Neural crest cell (in vitro differentiated cells): ENCODE measurements at regions not wholly inside any gene's neighbourhood (a gene's known extent, or its start where the extent isn't known, plus 50 kb on each side); places are given as distances from the start of the nearest gene placed in this dataset.

Experiments
- DNase-seq: peaks from one replicate; pipeline ENCODE4 v3.0.0; 2021; ENCODE audit warnings: low read depth, mixed read lengths, low spot score
- H3K27ac Mint-ChIP-seq: one replicate; pipeline ENCODE4 v1.8.0; 2021; ENCODE audit warnings: mild to moderate bottlenecking, mixed read lengths; ENCODE audit not compliant: unreplicated experiment
- H3K27me3 Mint-ChIP-seq: 2 replicates; pipeline ENCODE4 v1.8.0; 2021; ENCODE audit warnings: low read depth, mild to moderate bottlenecking, mixed read lengths
- H3K36me3 Mint-ChIP-seq: 2 replicates; pipeline ENCODE4 v1.8.0; 2021; ENCODE audit warnings: low read depth, mild to moderate bottlenecking, mixed read lengths
- H3K4me1 Mint-ChIP-seq: 2 replicates; pipeline ENCODE4 v1.8.0; 2021; ENCODE audit warnings: mixed read lengths
- H3K4me3 Mint-ChIP-seq: one replicate; pipeline ENCODE4 v1.8.0; 2021; ENCODE audit warnings: mild to moderate bottlenecking, mixed read lengths
- H3K9me3 Mint-ChIP-seq: 2 replicates; pipeline ENCODE4 v1.8.0; 2021; ENCODE audit warnings: mixed read lengths
- CTCF ChIP-seq: fragments of 200-600 bp; sonication (generic); conservative IDR thresholded peaks from 2 replicates; pipeline ENCODE4 v1.5.0; 2021; ENCODE audit warnings: antibody characterized with exemption, mild to moderate bottlenecking

GRCh38 chr9:95778957-95779356 lies 96.5 kb upstream of the ERCC6L2 start:
- Mint-ChIP-seq H3K27me3 (peaks cover 7% of the 10 kb centered on the region), H3K4me1 (peaks cover 42% of the 10 kb centered on the region), H3K36me3 (no peaks in the 10 kb centered on the region), H3K27ac (no peak overlapping the region), H3K9me3 (no peaks in the 10 kb centered on the region), H3K4me3 (no peak overlapping the region)
- no peak for DNase-seq
- TF ChIP-seq CTCF = no peak

GRCh38 chr9:95777136-95777535 lies 98.4 kb upstream of the ERCC6L2 start:
- no peak for TF ChIP-seq CTCF
- Mint-ChIP-seq H3K4me1 (peaks cover 46% of the 10 kb centered on the region), H3K4me3 (no peak overlapping the region), H3K9me3 (no peaks in the 10 kb centered on the region), H3K27me3 (peaks cover 15% of the 10 kb centered on the region), H3K36me3 (no peaks in the 10 kb centered on the region), H3K27ac (no peak overlapping the region)
- no peak for DNase-seq

GRCh38 chr9:95776176-95776575 lies 99.3 kb upstream of the ERCC6L2 start:
- no peak overlapping the region for H3K4me3 Mint-ChIP-seq
- no peak for DNase-seq
- peaks cover 22% of the 10 kb centered on the region for H3K27me3 Mint-ChIP-seq
- H3K4me1 Mint-ChIP-seq = peaks cover 55% of the 10 kb centered on the region
- TF ChIP-seq CTCF = no peak
- H3K9me3 Mint-ChIP-seq = no peaks in the 10 kb centered on the region
- no peak overlapping the region for H3K27ac Mint-ChIP-seq
- no peaks in the 10 kb centered on the region for H3K36me3 Mint-ChIP-seq

- peaks cover 32% of the 10 kb centered on the region for H3K27me3 Mint-ChIP-seq
- H3K4me1 Mint-ChIP-seq = peaks cover 56% of the 10 kb centered on the region
- H3K36me3 Mint-ChIP-seq = no peaks in the 10 kb centered on the region
- no peak for TF ChIP-seq CTCF
- H3K9me3 Mint-ChIP-seq = no peaks in the 10 kb centered on the region
- H3K4me3 Mint-ChIP-seq = no peak overlapping the region
- DNase-seq = no peak
- H3K27ac Mint-ChIP-seq = no peak overlapping the region
Measured at GRCh38 chr9:95775191-95775590, 100.3 kb upstream of the ERCC6L2 start.

GRCh38 chr9:95773053-95773418 lies 102.5 kb upstream of the ERCC6L2 start:
- Mint-ChIP-seq H3K4me3 (no peak overlapping the region), H3K9me3 (no peaks in the 10 kb centered on the region), H3K36me3 (no peaks in the 10 kb centered on the region), H3K4me1 (peaks cover 45% of the 10 kb centered on the region), H3K27ac (no peak overlapping the region), H3K27me3 (peaks cover 41% of the 10 kb centered on the region)
- DNase-seq = no peak
- no peak for TF ChIP-seq CTCF
